Fibroblast of peridontal ligament (primary cell): ENCODE measurements at regions not wholly inside any gene's neighbourhood (a gene's known extent, or its start where the extent isn't known, plus 50 kb on each side); places are given as distances from the start of the nearest gene placed in this dataset.

Experiments
- DNase-seq: peaks from one replicate; pipeline ENCODE4 v3.0.0-alpha.2; 2010; ENCODE audit errors: extremely low read depth

GRCh38 chr20:57056651-57057050 lies 209.8 kb downstream of the BMP7 start:
- no peak for DNase-seq

GRCh38 chr20:57059055-57059596 lies 207.3 kb downstream of the BMP7 start:
- DNase-seq, result no peak

DNA sequence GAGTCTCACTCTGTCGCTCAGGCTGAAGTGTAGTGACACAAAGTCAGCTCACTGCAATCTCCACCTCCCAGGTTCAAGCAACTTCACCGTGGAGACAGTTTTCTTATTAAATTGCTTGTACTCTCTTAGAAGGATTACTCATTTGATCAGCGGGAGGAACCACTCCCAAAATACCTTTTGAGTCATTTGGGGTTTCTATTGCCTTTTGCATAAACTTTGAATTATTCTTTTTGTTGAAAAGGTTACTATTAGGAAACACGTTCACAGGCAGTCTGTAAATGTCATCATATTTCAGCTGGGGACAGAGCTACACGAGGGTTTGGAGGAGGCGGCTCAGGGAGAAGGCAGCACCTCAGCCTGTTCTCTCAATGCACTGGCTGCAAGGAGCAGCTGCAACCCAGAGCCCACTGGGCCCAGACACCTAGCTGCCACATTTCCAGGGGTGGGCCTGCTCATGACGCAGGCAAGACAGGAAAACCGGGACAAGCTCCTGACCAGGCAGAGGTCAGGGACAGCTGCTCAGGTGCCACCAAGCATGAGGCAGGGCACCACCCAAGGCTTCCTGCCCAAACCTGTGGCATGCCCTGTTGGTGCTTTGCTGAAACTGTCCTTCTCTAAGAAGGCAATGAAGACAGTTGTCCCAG lies 205.9 kb downstream of the BMP7 start:
- no peak for DNase-seq

- peak; percentile 54 for DNase-seq
Measured at GRCh38 chr20:57061051-57061900, 205.2 kb downstream of the BMP7 start.

DNA sequence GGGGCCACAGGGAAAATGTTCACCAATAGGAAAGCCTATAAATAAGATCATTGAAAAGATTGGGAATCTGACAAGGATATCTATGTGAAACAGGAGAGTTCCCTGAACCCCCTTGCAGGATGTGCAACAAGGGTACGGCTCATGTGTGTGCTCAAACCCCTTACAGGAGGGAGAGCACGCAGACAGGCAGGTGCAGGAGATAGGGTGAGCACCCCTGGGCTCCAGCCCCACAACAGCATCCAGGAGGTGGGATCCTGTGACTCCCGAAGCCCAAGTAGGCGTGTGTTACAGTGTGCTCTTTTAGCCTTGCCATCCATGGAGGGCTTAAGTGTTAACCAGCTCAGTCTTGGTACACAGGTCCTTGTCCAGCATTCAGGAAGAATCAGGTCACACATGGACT lies 204.2 kb downstream of the BMP7 start:
- DNase-seq, result no peak

GRCh38 chr20:57062696-57063270 lies 203.7 kb downstream of the BMP7 start:
- no peak for DNase-seq

DNA sequence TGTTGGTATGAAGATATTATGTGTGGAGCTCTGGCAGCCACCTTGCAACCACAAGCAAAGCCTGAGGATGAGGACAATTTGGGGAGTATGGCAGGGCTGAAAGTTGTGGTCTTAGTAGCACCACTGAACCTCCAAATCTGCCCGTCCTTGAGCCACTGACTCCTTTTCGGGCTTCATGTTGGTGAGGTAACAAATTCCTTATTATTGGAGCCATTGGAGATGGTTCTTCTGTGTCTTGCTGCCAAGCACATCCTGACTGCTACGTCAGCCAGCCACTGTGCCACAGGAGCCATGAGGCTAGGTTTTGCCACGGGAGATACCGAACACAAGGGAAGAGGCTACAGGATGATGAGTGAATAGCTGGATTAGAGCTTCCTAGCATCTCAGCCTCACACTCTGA lies 201.6 kb downstream of the BMP7 start:
- no peak for DNase-seq

DNA sequence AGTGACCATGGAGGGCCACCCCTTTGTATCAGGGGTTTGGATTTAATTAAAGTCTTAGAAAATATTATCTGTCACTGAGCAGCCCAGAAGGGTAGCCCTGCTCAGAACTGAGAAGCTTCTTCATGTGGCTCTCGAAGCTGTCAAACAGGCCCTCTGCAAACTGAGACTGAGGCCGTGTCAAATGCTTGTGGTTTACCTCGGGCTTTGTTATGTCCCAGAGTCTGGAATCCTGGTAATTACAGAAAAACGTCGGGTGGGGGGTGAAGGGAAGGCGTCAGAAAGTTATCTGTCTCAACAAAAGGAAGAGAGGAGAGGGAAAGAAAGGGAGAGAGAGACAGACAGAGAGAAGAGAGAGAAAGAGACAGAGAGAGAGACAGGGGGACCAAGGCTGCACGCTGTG lies 200.8 kb downstream of the BMP7 start:
- no peak for DNase-seq

DNA sequence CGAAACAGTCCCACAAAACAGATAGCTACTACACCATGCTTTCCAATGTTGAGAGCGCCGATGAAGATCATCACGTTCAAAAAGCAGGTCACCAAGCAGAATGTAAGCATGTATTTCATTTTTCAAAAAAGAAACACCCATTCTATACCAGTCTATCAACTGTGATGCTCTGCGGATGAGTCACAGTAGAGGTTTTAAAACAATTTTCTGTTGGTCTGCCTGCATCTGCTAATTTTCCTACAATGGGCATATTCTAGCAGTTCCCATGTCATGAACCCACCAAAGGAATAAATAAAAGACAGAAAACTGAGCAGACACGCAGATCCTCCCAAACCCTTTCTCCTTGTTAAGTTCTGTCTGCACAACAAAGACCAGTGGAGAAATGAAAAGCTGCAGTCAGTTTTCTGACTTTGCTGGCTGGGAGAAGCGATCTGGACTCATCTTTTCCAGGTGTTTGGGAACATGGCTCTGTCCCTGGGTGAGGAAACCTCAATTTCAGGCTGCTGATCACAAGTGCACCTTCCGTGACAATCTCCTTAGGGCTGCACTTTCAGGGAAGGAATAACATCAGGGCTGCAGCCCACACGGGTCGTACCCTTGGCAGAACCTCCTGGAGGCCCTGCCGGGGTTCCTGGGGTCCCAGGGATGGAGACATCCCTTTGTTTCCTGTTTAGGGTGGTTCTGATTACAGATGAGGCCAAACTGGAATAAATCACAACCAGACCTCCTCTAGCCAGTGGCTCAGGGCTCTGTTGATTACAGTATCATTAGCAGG lies 200.1 kb downstream of the BMP7 start:
- DNase-seq, result peak; percentile 55

GRCh38 chr20:57069442-57069841 lies 197.0 kb downstream of the BMP7 start:
- DNase-seq, result no peak

GRCh38 chr20:57070296-57070695 lies 196.1 kb downstream of the BMP7 start:
- no peak for DNase-seq

DNA sequence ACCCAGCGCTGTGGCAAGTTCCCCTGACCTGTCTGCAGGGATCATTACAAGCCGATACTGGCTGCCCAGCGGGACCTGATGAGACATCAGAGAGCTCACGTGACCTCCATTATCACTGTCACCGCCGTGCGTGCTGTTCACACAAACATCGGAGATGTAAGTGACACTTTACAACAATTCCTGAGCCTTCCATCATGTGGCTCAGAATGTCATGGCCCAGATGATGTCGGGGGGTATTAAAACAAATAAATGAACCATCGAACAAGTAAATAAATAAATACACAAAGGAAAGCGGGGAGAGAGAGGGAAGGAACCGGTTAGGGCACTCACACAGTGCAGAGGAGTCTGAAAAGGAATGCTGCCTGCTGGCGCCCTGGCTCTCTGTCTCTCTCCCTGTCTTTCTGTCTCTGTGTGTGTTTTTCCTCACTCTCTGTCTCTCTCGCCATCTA lies 195.1 kb downstream of the BMP7 start:
- DNase-seq, result no peak

DNA sequence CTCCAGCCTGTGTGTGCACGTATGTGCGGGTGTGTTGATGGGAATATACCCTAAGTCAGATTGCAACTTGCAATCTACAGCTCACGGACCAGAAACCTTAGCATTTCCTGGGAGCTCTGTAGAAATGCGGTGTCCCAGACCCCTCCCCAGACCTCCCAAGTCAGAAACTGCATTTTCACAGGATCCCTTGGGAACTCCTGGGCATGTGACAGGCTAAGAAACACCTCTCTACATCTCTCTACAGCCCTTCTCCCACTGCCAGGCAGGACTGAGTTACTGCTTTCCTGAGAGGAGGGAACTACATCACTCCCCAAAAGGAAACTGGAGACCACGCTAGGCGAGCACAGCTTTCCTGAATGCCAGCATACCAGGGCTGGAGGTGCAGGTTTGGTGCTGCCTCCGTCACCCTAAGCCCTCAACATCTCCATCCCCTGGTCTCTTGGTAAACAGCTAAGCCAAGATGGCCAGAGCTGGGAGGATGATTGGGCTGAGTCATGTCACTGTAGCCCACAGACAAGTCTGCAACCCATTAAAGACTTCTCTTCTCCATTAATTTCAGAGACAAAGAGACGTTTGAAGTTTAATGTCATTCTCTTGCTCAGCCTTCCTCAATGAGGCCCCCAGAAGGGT lies 194.4 kb downstream of the BMP7 start:
- DNase-seq, result peak; percentile 51

- no peak for DNase-seq
Measured at GRCh38 chr20:57073402-57073801, 193.0 kb downstream of the BMP7 start.

- no peak for DNase-seq
Measured at GRCh38 chr20:57074386-57074785, 192.1 kb downstream of the BMP7 start.

DNA sequence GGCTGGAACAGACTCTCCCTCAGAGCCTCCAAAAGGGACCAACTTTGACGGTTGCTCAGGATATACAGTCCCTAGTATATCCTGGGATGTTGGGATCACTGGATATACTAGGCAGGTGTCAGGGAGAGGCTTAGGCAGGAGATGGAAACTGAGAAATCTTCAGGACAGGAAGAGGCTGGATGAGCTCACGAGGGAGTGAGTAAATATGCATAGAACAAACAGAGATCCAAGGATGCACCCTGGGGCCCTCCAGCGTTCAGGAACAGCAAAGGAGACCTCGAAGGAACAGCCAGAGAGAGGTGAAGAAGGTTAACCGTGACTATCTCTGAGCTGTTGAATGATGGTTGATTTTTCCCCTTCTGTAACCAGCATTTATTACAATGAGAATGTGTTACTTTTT lies 191.3 kb downstream of the BMP7 start:
- DNase-seq, result no peak

DNA sequence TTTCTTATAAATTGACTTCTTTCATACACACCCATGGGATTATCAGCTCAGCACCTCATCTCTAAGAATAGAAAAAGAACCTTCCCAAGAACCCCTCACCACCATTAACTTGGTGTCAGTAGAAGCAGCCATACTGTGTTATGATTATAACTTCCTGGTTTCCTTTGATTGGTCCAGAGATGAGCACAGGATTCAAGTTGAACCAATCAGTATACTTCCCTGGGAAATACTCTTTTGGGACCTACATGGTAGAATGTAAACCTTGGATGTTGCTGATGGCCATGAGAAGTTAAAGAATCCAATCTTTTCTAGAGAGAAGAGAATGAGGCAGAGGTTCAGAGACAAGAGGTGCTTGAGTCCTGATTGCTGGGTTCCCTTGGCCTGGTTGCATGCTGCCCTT lies 190.8 kb downstream of the BMP7 start:
- no peak for DNase-seq

DNA sequence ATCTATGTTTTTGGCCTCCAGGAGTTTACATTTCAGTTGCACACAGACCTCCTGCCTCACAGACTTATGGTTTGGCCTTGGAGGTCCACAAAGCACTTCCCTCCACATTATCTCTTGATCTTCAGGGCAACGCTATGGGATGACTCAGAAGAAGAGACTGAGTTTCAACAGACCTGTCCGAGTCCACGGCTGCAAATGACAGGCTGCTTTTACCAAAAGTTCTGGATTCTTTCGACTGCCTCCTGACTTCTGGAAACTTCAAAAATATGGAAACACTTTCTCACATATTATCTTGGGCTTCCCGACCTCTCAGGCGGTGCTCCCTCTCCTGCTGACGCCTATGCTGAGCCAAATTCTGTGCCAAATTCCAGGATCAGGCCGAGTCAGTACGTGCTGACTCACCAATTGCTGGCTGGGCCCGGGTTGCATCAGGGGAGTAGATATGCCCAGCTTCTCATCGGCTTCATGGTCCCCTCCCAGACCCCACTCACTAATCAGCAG lies 190.2 kb downstream of the BMP7 start:
- peak; percentile 33 for DNase-seq

DNA sequence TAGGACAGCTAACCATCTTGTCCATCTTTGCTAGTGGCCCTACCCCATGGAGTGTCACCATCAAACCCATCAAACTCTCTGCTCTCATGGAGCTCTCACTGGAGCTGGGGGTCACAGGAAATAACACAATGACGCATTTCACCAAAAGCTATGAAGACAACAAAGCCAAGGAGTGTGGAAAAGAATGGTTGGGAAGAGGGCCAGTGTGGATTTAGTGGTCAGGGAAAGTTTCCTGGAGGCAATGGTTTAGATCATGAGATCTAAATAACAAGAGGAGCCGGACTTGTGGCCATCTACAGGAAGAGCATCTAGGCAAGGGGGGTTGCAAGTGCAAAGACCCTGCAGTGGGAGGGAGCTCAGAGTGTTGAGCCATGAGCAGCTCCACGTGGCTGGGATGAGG lies 189.5 kb downstream of the BMP7 start:
- DNase-seq, result no peak

- peak; percentile 55 for DNase-seq
Measured at GRCh38 chr20:57078116-57078515, 188.3 kb downstream of the BMP7 start.
